Ovary (tissue), 7 donors: ENCODE measurements at regions not wholly inside any gene's neighbourhood (a gene's known extent, or its start where the extent isn't known, plus 50 kb on each side); places are given as distances from the start of the nearest gene placed in this dataset.

ENCODE experiments used
- DNase-seq, 5 donors: peaks; one replicate each; pipeline ENCODE4 v3.0.0-alpha.2; 2019 to 2020
- H3K27ac ChIP-seq, 2 donors: fragments of 200-600 bp; one replicate each; pipeline versions ENCODE4 v1.5.1 to v1.8.0; 2019 to 2022
- H3K27me3 ChIP-seq: fragments of 200-600 bp; one replicate; pipeline ENCODE4 v1.8.0; 2022
- H3K36me3 ChIP-seq: fragments of 200-600 bp; sonication (generic); one replicate; pipeline ENCODE4 v1.5.1; 2019
- H3K4me1 ChIP-seq: one replicate; pipeline ENCODE4 v1.8.1; 2013; ENCODE audit warnings: mild to moderate bottlenecking, moderate library complexity; ENCODE audit not compliant: insufficient read depth
- H3K4me3 ChIP-seq: fragments of 200-600 bp; sonication (generic); one replicate; pipeline ENCODE4 v1.5.1; 2017
- H3K9me3 ChIP-seq, 2 donors: fragments of 200-600 bp in 1 of 2; sonication (generic) in 1 of 2; one replicate each; pipeline versions ENCODE4 v1.5.1 to v1.8.1; 2013 to 2019; ENCODE audit warnings: mild to moderate bottlenecking in 1 of 2, moderate library complexity in 1 of 2
- EP300 ChIP-seq: sonication (generic); formaldehyde crosslinking; IDR thresholded peaks from one replicate; pipeline ENCODE4 v1.6.1; 2017; ENCODE audit warnings: antibody characterized with exemption
- POLR2A ChIP-seq: fragments of 450-650 bp; IDR thresholded peaks from one replicate; pipeline ENCODE4 v1.6.1; 2017; ENCODE audit warnings: antibody characterized with exemption, mild to moderate bottlenecking, moderate library complexity
- WGBS, 3 donors: extraction: QIAGEN DNeasy Blood & Tissue Kit in 1 of 3; methylation state at CpG; one replicate each; pipeline versions ENCODE4 v1.1.5 to v1.1.7; 2013 to 2017; 5-methylcytosine and 5-hydroxymethylcytosine counted together
- intact Hi-C, 4 donors: fragments of 100-400 bp; cut with DNase I; formaldehyde crosslinking; loops; one replicate each; pipeline versions ENCODE4 v1.11.0 to v1.15.1; 2022 to 2023
- TF ChIP-seq, protein P1 (sequence below), 3 donors: fragments of 450-650 bp in 2 of 3; fragments of 200-600 bp in 1 of 3; IDR thresholded peaks; one replicate each; pipeline versions ENCODE4 v1.5.1 to v1.8.0; 2016 to 2022; ENCODE audit warnings: antibody characterized with exemption in 3 of 3, mild to moderate bottlenecking in 1 of 3
- donor health status: DM: no; HTN: no; CAD: no; lungs with moderate emphysema.
- donor health status: DM: no; HTN: no; CAD: no.
- donor health status: Bipolar disorder and iron deficiency.
- donor health status: DM: no; HTN: no; CAD: no.
- donor health status: DM: yes; HTN: yes; CAD: no.

- no peak for DNase-seq
- Histone ChIP-seq H3K9me3 (no peaks in the 10 kb centered on the region), H3K27ac (no peak overlapping the region), H3K4me3 (no peak overlapping the region), H3K27me3 (no peaks in the 10 kb centered on the region), H3K36me3 (no peaks in the 10 kb centered on the region), H3K4me1 (peaks cover 7% of the 10 kb centered on the region)
- TF ChIP-seq POLR2A (no peak), EP300 (no peak)
- TF ChIP-seq, protein P1, sequence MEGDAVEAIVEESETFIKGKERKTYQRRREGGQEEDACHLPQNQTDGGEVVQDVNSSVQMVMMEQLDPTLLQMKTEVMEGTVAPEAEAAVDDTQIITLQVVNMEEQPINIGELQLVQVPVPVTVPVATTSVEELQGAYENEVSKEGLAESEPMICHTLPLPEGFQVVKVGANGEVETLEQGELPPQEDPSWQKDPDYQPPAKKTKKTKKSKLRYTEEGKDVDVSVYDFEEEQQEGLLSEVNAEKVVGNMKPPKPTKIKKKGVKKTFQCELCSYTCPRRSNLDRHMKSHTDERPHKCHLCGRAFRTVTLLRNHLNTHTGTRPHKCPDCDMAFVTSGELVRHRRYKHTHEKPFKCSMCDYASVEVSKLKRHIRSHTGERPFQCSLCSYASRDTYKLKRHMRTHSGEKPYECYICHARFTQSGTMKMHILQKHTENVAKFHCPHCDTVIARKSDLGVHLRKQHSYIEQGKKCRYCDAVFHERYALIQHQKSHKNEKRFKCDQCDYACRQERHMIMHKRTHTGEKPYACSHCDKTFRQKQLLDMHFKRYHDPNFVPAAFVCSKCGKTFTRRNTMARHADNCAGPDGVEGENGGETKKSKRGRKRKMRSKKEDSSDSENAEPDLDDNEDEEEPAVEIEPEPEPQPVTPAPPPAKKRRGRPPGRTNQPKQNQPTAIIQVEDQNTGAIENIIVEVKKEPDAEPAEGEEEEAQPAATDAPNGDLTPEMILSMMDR (IDR thresholded peaks at IDR 0.05) = no peak
- intact Hi-C loops = loop anchor here in 1 of 4 donors (1.0 kb wide), 1 partner anchor 25 kb away; no protein-coding TSS in a partner anchor
- WGBS, 3 donors = 42 to 55% (median 44%) methylated on average over 2 of the region's 2 CpGs
Measured at GRCh38 chr4:15153662-15154061, 151.4 kb downstream of the CPEB2 start.

- no peaks in the 10 kb centered on the region for H3K36me3 ChIP-seq
- no peaks in the 10 kb centered on the region for H3K27me3 ChIP-seq
- no peaks in the 10 kb centered on the region for H3K9me3 ChIP-seq
- no peak for TF ChIP-seq EP300
- TF ChIP-seq POLR2A = no peak
- TF ChIP-seq, protein P1 (IDR thresholded peaks at IDR 0.05) = no peak
- intact Hi-C loops = no loop called here
- H3K4me3 ChIP-seq = no peak overlapping the region
- no peak for DNase-seq
- H3K27ac ChIP-seq = no peak overlapping the region
- WGBS, 3 donors = 88 to 90% (median 89%) methylated on average over 9 of the region's 9 CpGs
- H3K4me1 ChIP-seq = no peaks in the 10 kb centered on the region
Measured at GRCh38 chr4:15158406-15159091, 156.3 kb downstream of the CPEB2 start.

- TF ChIP-seq EP300 = no peak
- TF ChIP-seq, protein P1 (IDR thresholded peaks at IDR 0.05) = no peak
- Histone ChIP-seq H3K9me3 (no peaks in the 10 kb centered on the region), H3K27ac (no peak overlapping the region), H3K27me3 (no peaks in the 10 kb centered on the region), H3K36me3 (no peaks in the 10 kb centered on the region), H3K4me3 (no peak overlapping the region), H3K4me1 (no peaks in the 10 kb centered on the region)
- no peak for DNase-seq
- WGBS, 3 donors = 90 to 92% (median 90%) methylated on average over 3 of the region's 3 CpGs
- intact Hi-C loops = loop anchor here in 1 of 4 donors (10.0 kb wide), 1 partner anchor 1505 kb away; no protein-coding TSS in a partner anchor
Measured at GRCh38 chr4:15159477-15160019, 157.3 kb downstream of the CPEB2 start.

DNA sequence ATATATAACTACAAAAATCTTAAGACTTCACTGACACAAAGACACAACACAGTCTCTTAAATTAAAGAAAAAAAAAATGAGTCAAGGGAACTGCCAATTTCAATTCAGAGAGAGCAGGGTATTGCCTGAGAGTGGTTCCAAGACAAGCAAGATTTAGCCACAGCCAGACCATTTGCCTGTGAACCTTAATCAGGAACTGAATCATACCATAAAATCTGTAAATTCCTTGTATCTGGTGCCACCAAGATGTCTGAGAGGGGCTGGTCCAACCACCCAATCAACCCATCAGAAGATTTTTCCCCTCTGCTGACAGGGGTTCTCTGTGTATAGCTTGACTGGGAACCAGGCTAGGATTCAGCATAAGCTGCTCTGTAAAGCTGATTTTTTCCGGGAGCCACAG lies 159.2 kb downstream of the CPEB2 start:
- Histone ChIP-seq H3K9me3 (no peaks in the 10 kb centered on the region), H3K4me1 (no peaks in the 10 kb centered on the region), H3K4me3 (no peak overlapping the region), H3K27me3 (no peaks in the 10 kb centered on the region), H3K36me3 (no peaks in the 10 kb centered on the region), H3K27ac (no peak overlapping the region)
- DNase-seq = no peak
- TF ChIP-seq POLR2A = no peak
- TF ChIP-seq, protein P1 (IDR thresholded peaks at IDR 0.05) = no peak
- TF ChIP-seq EP300 = no peak
- intact Hi-C loops = loop anchor here in 1 of 4 donors (10.0 kb wide), 1 partner anchor 1507 kb away; no protein-coding TSS in a partner anchor
- 79 to 91% (median 86%) methylated on average over 1 of the region's 1 CpG for WGBS, 3 donors
